ENCODE measurements at regions not wholly inside any gene's neighbourhood (a gene's known extent, or its start where the extent isn't known, plus 50 kb on each side); places are given as distances from the start of the nearest gene placed in this dataset.

GRCh38 chr2:55992455-55992854, 68.9 kb upstream of the EFEMP1 start:
- H3K9me3 Mint-ChIP-seq (ENCODE audit: unreplicated experiment): no peaks in the 10 kb centered on the region
- no peak for TF ChIP-seq CTCF (IDR thresholded peaks at IDR 0.05; ENCODE audit: insufficient read depth in 1 of 2, low read depth in 1 of 2, low read length in 1 of 2, severe bottlenecking in 1 of 2, unreplicated experiment in 1 of 2)
- BruUV-seq (replicated peaks): no TSS peak
- no peaks in the 10 kb centered on the region for H3K4me1 Mint-ChIP-seq (ENCODE audit: low read depth, unreplicated experiment)
- H3K4me3 Mint-ChIP-seq (ENCODE audit: unreplicated experiment): no peak overlapping the region
- no peaks in the 10 kb centered on the region for H3K36me3 ChIP-seq (ENCODE audit: control insufficient read depth, insufficient read depth, low read length)
- no peak overlapping the region for H3K27ac Mint-ChIP-seq (ENCODE audit: unreplicated experiment)
- no peaks in the 10 kb centered on the region; the same call in 1 of the 2 replicates for H3K9me3 ChIP-seq
- intact Hi-C loops (cut with micrococcal nuclease; ENCODE audit: unreplicated experiment): no loop called here
- H3K4me3 ChIP-seq (ENCODE audit: low read depth, low read length): no peak overlapping the region
- H3K27me3 ChIP-seq (replicated peaks; ENCODE audit: control insufficient read depth, insufficient read depth, low read length): no peaks in the 10 kb centered on the region; the same call in 1 of the 2 replicates
- POLR2A ChIA-PET: no interaction called here
- no peaks in the 10 kb centered on the region for H3K4me1 ChIP-seq
- H3K27me3 Mint-ChIP-seq (ENCODE audit: insufficient read depth, unreplicated experiment): peaks cover 8% of the 10 kb centered on the region
- no peaks in the 10 kb centered on the region for H3K36me3 Mint-ChIP-seq (ENCODE audit: insufficient read depth, unreplicated experiment)
- CTCF ChIA-PET: no interaction called here
- DNase-seq: no peak

GRCh38 chr2:55993685-55994084, 70.1 kb upstream of the EFEMP1 start:
- DNase-seq: no peak
- Mint-ChIP-seq H3K4me1 (ENCODE audit: low read depth, unreplicated experiment) (no peaks in the 10 kb centered on the region), H3K36me3 (ENCODE audit: insufficient read depth, unreplicated experiment) (no peaks in the 10 kb centered on the region), H3K27ac (ENCODE audit: unreplicated experiment) (no peak overlapping the region), H3K9me3 (ENCODE audit: unreplicated experiment) (no peaks in the 10 kb centered on the region), H3K4me3 (ENCODE audit: unreplicated experiment) (no peak overlapping the region), H3K27me3 (ENCODE audit: insufficient read depth, unreplicated experiment) (peaks cover 8% of the 10 kb centered on the region)
- no peak for TF ChIP-seq CTCF (IDR thresholded peaks at IDR 0.05; ENCODE audit: insufficient read depth in 1 of 2, low read depth in 1 of 2, low read length in 1 of 2, severe bottlenecking in 1 of 2, unreplicated experiment in 1 of 2)
- Histone ChIP-seq H3K36me3 (ENCODE audit: control insufficient read depth, insufficient read depth, low read length) (no peaks in the 10 kb centered on the region), H3K4me1 (no peaks in the 10 kb centered on the region), H3K27me3 (replicated peaks; ENCODE audit: control insufficient read depth, insufficient read depth, low read length) (no peaks in the 10 kb centered on the region; the same call in 1 of the 2 replicates), H3K9me3 (no peaks in the 10 kb centered on the region; the same call in 1 of the 2 replicates), H3K4me3 (ENCODE audit: low read depth, low read length) (no peak overlapping the region)
- CTCF ChIA-PET: no interaction called here
- no TSS peak for BruUV-seq (replicated peaks)
- intact Hi-C loops (cut with micrococcal nuclease; ENCODE audit: unreplicated experiment): no loop called here
- POLR2A ChIA-PET: no interaction called here

GRCh38 chr2:55995211-55995610, 71.6 kb upstream of the EFEMP1 start:
- POLR2A ChIA-PET: no interaction called here
- Mint-ChIP-seq H3K4me3 (ENCODE audit: unreplicated experiment) (no peak overlapping the region), H3K27me3 (ENCODE audit: insufficient read depth, unreplicated experiment) (peaks cover 5% of the 10 kb centered on the region), H3K36me3 (ENCODE audit: insufficient read depth, unreplicated experiment) (no peaks in the 10 kb centered on the region), H3K4me1 (ENCODE audit: low read depth, unreplicated experiment) (no peaks in the 10 kb centered on the region), H3K9me3 (ENCODE audit: unreplicated experiment) (no peaks in the 10 kb centered on the region), H3K27ac (ENCODE audit: unreplicated experiment) (no peak overlapping the region)
- H3K4me3 ChIP-seq (ENCODE audit: low read depth, low read length): no peak overlapping the region
- no TSS peak for BruUV-seq (replicated peaks)
- H3K36me3 ChIP-seq (ENCODE audit: control insufficient read depth, insufficient read depth, low read length): no peaks in the 10 kb centered on the region
- H3K4me1 ChIP-seq: no peaks in the 10 kb centered on the region
- no peaks in the 10 kb centered on the region; the same call in 1 of the 2 replicates for H3K9me3 ChIP-seq
- no peak for DNase-seq
- intact Hi-C loops (cut with micrococcal nuclease; ENCODE audit: unreplicated experiment): no loop called here
- no peak for TF ChIP-seq CTCF (IDR thresholded peaks at IDR 0.05; ENCODE audit: insufficient read depth in 1 of 2, low read depth in 1 of 2, low read length in 1 of 2, severe bottlenecking in 1 of 2, unreplicated experiment in 1 of 2)
- CTCF ChIA-PET: no interaction called here
- no peaks in the 10 kb centered on the region for H3K27me3 ChIP-seq (replicated peaks; ENCODE audit: control insufficient read depth, insufficient read depth, low read length)
